Sigmoid colon (tissue), 3 donors: ENCODE measurements at regions not wholly inside any gene's neighbourhood (a gene's known extent, or its start where the extent isn't known, plus 50 kb on each side); places are given as distances from the start of the nearest gene placed in this dataset.

Experiments used
- CTCF ChIP-seq, 4 experiments: fragments of 450-650 bp in 3 of 4; fragments of 200-600 bp in 1 of 4; IDR thresholded peaks; one replicate each; pipeline ENCODE4 v1.5.1; 2016 to 2019; ENCODE audit warnings: antibody characterized with exemption in 4 of 4, mild to moderate bottlenecking in 3 of 4, moderate library complexity in 2 of 4
- POLR2A ChIP-seq, 2 donors: fragments of 450-650 bp; IDR thresholded peaks; one replicate each; pipeline ENCODE4 v1.6.1; 2016; ENCODE audit warnings: antibody characterized with exemption in 2 of 2, mild to moderate bottlenecking in 2 of 2, moderate library complexity in 2 of 2

- TF ChIP-seq CTCF (IDR thresholded peaks at IDR 0.05) (no peak), POLR2A (IDR thresholded peaks at IDR 0.05) (no peak)
These were observed 369.0 kb downstream of the MATN1 start for GRCh38 chr1:30354410-30354809.
